ENCODE measurements at regions not wholly inside any gene's neighbourhood (a gene's known extent, or its start where the extent isn't known, plus 50 kb on each side); places are given as distances from the start of the nearest gene placed in this dataset.
"Not testable (repeated sequence)": the region's sequence is repeated elsewhere in the genome, so short reads cannot be mapped to it uniquely, and the experiment has no call there.

DNA sequence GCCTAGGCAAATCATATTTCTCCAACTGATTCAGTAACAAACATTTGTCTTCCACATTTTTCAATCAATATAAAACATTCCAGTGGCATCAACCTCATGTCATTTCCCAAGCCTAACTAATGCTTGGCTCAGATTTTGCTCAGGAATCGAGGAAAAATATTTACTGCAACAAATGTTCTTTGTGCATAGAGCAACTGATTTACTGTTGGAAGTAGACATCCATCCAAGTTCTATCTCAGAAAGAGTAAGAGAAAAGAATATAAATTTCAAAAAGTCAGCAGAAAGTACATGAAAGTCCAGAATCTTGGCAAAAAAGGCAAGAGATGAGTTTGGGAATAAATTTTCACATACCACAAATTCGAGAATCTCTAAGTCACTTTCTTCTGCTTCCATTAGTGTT is 2245.0 kb upstream of the RAG2 start:
- TF ChIP-seq SPI1 (IDR thresholded peaks at IDR 0.05; ENCODE audit: borderline replicate concordance, low read depth) (no peak), POLR2AphosphoS5 (IDR thresholded peaks at IDR 0.05; ENCODE audit: low read depth) (no peak), GABPA (IDR thresholded peaks at IDR 0.05; ENCODE audit: low read depth) (no peak)
- TF ChIP-seq, protein P1, sequence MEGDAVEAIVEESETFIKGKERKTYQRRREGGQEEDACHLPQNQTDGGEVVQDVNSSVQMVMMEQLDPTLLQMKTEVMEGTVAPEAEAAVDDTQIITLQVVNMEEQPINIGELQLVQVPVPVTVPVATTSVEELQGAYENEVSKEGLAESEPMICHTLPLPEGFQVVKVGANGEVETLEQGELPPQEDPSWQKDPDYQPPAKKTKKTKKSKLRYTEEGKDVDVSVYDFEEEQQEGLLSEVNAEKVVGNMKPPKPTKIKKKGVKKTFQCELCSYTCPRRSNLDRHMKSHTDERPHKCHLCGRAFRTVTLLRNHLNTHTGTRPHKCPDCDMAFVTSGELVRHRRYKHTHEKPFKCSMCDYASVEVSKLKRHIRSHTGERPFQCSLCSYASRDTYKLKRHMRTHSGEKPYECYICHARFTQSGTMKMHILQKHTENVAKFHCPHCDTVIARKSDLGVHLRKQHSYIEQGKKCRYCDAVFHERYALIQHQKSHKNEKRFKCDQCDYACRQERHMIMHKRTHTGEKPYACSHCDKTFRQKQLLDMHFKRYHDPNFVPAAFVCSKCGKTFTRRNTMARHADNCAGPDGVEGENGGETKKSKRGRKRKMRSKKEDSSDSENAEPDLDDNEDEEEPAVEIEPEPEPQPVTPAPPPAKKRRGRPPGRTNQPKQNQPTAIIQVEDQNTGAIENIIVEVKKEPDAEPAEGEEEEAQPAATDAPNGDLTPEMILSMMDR (IDR thresholded peaks at IDR 0.05; ENCODE audit: insufficient read depth, low read length): no peak
- Histone ChIP-seq H3K27me3 (ENCODE audit: insufficient read depth, poor library complexity, severe bottlenecking) (no peaks in the 10 kb centered on the region), H3K27ac (replicated peaks) (no peak overlapping the region), H3K4me3 (replicated peaks; ENCODE audit: insufficient read depth, low read length) (no peak overlapping the region)
- no peak for DNase-seq (ENCODE audit: low read depth in 1 of 2, low spot score in 1 of 2)

DNA sequence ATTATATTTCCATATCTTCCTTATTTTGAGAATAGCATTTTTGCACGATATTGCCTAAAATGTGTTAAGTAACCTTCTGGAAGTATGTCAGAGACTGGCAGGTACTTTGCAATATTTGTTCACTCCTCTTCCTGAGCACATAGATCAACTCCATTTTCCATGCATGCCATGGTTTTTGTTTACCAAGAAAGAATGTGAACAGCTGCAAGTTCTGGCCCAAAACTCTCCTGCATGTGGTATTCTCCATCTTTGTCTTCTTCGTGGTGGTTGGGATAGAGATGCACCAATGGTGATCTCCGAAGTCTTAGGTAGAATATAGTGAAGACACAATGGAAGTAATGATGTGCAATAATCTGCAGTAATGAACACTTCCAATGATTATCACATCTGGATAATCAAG is 2241.0 kb upstream of the RAG2 start:
- H3K27me3 ChIP-seq (ENCODE audit: insufficient read depth, poor library complexity, severe bottlenecking): no peaks in the 10 kb centered on the region
- no peak for TF ChIP-seq SPI1 (IDR thresholded peaks at IDR 0.05; ENCODE audit: borderline replicate concordance, low read depth)
- TF ChIP-seq POLR2AphosphoS5 (IDR thresholded peaks at IDR 0.05; ENCODE audit: low read depth): no peak
- TF ChIP-seq, protein P1 (IDR thresholded peaks at IDR 0.05; ENCODE audit: insufficient read depth, low read length): no peak
- TF ChIP-seq, protein P2, sequence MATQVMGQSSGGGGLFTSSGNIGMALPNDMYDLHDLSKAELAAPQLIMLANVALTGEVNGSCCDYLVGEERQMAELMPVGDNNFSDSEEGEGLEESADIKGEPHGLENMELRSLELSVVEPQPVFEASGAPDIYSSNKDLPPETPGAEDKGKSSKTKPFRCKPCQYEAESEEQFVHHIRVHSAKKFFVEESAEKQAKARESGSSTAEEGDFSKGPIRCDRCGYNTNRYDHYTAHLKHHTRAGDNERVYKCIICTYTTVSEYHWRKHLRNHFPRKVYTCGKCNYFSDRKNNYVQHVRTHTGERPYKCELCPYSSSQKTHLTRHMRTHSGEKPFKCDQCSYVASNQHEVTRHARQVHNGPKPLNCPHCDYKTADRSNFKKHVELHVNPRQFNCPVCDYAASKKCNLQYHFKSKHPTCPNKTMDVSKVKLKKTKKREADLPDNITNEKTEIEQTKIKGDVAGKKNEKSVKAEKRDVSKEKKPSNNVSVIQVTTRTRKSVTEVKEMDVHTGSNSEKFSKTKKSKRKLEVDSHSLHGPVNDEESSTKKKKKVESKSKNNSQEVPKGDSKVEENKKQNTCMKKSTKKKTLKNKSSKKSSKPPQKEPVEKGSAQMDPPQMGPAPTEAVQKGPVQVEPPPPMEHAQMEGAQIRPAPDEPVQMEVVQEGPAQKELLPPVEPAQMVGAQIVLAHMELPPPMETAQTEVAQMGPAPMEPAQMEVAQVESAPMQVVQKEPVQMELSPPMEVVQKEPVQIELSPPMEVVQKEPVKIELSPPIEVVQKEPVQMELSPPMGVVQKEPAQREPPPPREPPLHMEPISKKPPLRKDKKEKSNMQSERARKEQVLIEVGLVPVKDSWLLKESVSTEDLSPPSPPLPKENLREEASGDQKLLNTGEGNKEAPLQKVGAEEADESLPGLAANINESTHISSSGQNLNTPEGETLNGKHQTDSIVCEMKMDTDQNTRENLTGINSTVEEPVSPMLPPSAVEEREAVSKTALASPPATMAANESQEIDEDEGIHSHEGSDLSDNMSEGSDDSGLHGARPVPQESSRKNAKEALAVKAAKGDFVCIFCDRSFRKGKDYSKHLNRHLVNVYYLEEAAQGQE (IDR thresholded peaks at IDR 0.05; ENCODE audit: insufficient replicate concordance, low read depth): no peak
- TF ChIP-seq GABPA (IDR thresholded peaks at IDR 0.05; ENCODE audit: low read depth): no peak
- DNase-seq (ENCODE audit: low read depth in 1 of 2, low spot score in 1 of 2): no peak
- H3K4me3 ChIP-seq (replicated peaks; ENCODE audit: insufficient read depth, low read length): no peak overlapping the region
- no peak overlapping the region for H3K27ac ChIP-seq (replicated peaks)

DNA sequence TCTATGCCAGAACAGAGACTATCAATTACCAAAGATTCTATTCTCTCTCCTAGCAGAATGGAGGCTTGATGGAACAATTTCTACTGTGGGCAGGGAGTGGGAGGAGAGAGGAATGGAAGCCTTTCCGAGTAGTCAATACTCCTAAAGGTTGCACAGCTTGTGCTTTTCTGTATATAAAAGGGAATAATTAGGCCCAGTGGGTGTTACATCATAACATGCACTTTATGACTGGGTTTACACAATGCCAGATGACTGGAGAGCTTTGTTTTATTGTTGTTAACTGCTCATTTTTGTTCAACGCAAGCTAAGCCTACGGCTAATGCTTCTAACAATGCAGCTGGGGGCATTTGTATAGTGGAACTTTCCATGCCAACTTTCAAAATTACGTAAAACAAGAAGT is 2237.9 kb upstream of the RAG2 start:
- Histone ChIP-seq H3K4me3 (replicated peaks; ENCODE audit: insufficient read depth, low read length) (no peak overlapping the region), H3K27ac (replicated peaks) (no peak overlapping the region), H3K27me3 (ENCODE audit: insufficient read depth, poor library complexity, severe bottlenecking) (no peaks in the 10 kb centered on the region)
- TF ChIP-seq, protein P2 (IDR thresholded peaks at IDR 0.05; ENCODE audit: insufficient replicate concordance, low read depth): no peak
- TF ChIP-seq POLR2AphosphoS5 (IDR thresholded peaks at IDR 0.05; ENCODE audit: low read depth) (no peak), SPI1 (IDR thresholded peaks at IDR 0.05; ENCODE audit: borderline replicate concordance, low read depth) (no peak), GABPA (IDR thresholded peaks at IDR 0.05; ENCODE audit: low read depth) (no peak)
- TF ChIP-seq, protein P1 (IDR thresholded peaks at IDR 0.05; ENCODE audit: insufficient read depth, low read length): no peak
- no peak for DNase-seq (ENCODE audit: low read depth in 1 of 2, low spot score in 1 of 2)

DNA sequence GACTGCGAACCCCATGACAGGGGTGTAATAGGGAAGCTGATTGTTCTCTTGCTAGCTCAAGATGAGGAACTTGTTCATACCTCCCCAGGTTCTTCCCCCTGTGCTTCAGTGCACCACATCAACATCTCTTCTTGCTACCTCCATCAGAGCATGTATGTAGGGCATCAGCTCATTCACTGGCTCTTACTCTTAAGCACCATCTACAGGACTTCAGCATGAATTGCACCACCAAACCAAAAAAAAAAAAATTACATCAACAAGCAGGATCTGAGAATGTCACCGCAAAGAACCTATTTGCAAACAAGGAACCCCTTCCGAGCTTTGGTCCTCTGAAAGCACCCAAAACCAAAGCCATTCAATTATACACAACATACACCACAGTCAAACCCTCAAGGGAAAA is 2226.5 kb upstream of the RAG2 start:
- Histone ChIP-seq H3K4me3 (replicated peaks; ENCODE audit: insufficient read depth, low read length) (no peak overlapping the region), H3K27me3 (ENCODE audit: insufficient read depth, poor library complexity, severe bottlenecking) (no peaks in the 10 kb centered on the region), H3K27ac (replicated peaks) (no peak overlapping the region)
- no peak for TF ChIP-seq GABPA (IDR thresholded peaks at IDR 0.05; ENCODE audit: low read depth)
- no peak for TF ChIP-seq POLR2AphosphoS5 (IDR thresholded peaks at IDR 0.05; ENCODE audit: low read depth)
- no peak for TF ChIP-seq SPI1 (IDR thresholded peaks at IDR 0.05; ENCODE audit: borderline replicate concordance, low read depth)
- TF ChIP-seq, protein P2 (IDR thresholded peaks at IDR 0.05; ENCODE audit: insufficient replicate concordance, low read depth): no peak
- TF ChIP-seq, protein P1 (IDR thresholded peaks at IDR 0.05; ENCODE audit: insufficient read depth, low read length): no peak
- DNase-seq (ENCODE audit: low read depth in 1 of 2, low spot score in 1 of 2): peak in 1 of 2 experiments; percentile 3

DNA sequence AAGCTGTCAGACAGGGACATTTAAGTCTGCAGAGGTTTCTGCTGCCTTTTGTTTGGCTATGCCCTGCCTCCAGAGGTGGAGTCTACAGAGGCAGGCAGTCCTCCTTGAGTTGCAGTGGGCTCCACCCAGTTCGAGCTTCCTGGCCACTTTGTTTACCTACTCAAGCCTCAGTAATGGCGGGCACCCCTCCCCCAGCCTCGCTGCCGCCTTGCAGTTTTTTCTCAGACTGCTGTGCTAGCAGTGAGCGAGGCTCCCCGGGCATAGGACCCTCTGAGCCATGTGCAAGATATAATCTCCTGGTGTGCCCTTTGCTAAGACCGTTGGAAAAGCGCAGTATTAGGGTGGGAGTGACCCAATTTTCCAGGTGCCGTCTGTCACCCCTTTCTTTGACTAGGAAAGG is 2223.8 kb upstream of the RAG2 start:
- H3K27me3 ChIP-seq (ENCODE audit: insufficient read depth, poor library complexity, severe bottlenecking); H3K4me3 ChIP-seq (replicated peaks; ENCODE audit: insufficient read depth, low read length); H3K27ac ChIP-seq (replicated peaks); DNase-seq (ENCODE audit: low read depth in 1 of 2, low spot score in 1 of 2): not testable (repeated sequence)

Data from HL-60 (cell line).